ENCODE measurements at regions not wholly inside any gene's neighbourhood (a gene's known extent, or its start where the extent isn't known, plus 50 kb on each side); places are given as distances from the start of the nearest gene placed in this dataset.

GRCh38 chr10:94129393-94130130, 135.8 kb downstream of the PLCE1 start:
- no peak overlapping the region for H3K4me2 ChIP-seq (ENCODE audit: low read length)
- no peaks in the 10 kb centered on the region for H3K27me3 ChIP-seq (ENCODE audit: insufficient read depth, low read length, poor library complexity)
- H3K36me3 ChIP-seq (ENCODE audit: control insufficient read depth, insufficient read depth, low read length): no peaks in the 10 kb centered on the region
- DNase-seq: no peak
- H2AK5ac ChIP-seq (ENCODE audit: low read length): no peak overlapping the region
- no peak overlapping the region for H4K8ac ChIP-seq (ENCODE audit: low read depth, low read length)
- H3K18ac ChIP-seq (ENCODE audit: low read length): no peak overlapping the region
- H3K23ac ChIP-seq (ENCODE audit: low read length): no peak overlapping the region
- H2BK5ac ChIP-seq (ENCODE audit: low read length): no peak overlapping the region
- no CpG with 5 or more reads among the region's 2 CpGs for WGBS (ENCODE audit: extremely low coverage, insufficient coverage, low lambda C conversion rate)
- no peak overlapping the region for H3K56ac ChIP-seq (ENCODE audit: low read length)
- no peaks in the 10 kb centered on the region for H3K79me1 ChIP-seq (ENCODE audit: low read length)
- H4K5ac ChIP-seq (ENCODE audit: low read length): no peak overlapping the region
- H3K9ac ChIP-seq (ENCODE audit: low read length): no peak overlapping the region
- no peak overlapping the region for H3K4me3 ChIP-seq (ENCODE audit: low read length)
- H3K79me2 ChIP-seq (ENCODE audit: control insufficient read depth, insufficient read depth, low read length): no peaks in the 10 kb centered on the region
- H2BK120ac ChIP-seq (ENCODE audit: low read depth, low read length): no peak overlapping the region
- H3K4ac ChIP-seq (ENCODE audit: low read depth, low read length): no peak overlapping the region
- H2BK15ac ChIP-seq (replicated peaks; ENCODE audit: low read depth): no peak overlapping the region
- no peaks in the 10 kb centered on the region for H3K4me1 ChIP-seq (ENCODE audit: control insufficient read depth, low read depth, low read length)
- no peak overlapping the region for H3K27ac ChIP-seq (ENCODE audit: low read depth, low read length)

DNA sequence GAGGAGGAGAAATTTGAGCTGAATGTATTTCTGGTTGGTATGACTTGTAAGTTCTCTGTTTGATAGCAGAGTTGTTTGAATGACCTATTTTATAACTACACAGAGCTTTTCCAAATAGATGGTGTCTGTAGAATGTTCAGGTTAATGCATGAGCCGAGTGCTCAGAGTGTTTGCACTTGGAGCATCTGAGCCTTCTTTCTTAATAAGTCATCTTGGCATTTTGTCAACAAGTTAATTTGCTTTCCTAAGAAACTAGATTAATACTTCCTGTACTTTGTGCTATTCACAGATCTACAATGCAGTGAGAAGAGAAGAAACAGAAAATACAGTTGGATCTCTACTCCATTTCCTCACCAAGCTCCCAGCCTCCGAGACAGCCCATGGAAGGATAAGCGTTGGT, 138.2 kb downstream of the PLCE1 start:
- no peak overlapping the region for H2BK15ac ChIP-seq (replicated peaks; ENCODE audit: low read depth)
- no peaks in the 10 kb centered on the region for H3K79me2 ChIP-seq (ENCODE audit: control insufficient read depth, insufficient read depth, low read length)
- no peak overlapping the region for H2BK120ac ChIP-seq (ENCODE audit: low read depth, low read length)
- no peak overlapping the region for H3K18ac ChIP-seq (ENCODE audit: low read length)
- H3K23ac ChIP-seq (ENCODE audit: low read length): no peak overlapping the region
- no peak overlapping the region for H2BK5ac ChIP-seq (ENCODE audit: low read length)
- H3K4me1 ChIP-seq (ENCODE audit: control insufficient read depth, low read depth, low read length): no peaks in the 10 kb centered on the region
- H3K27me3 ChIP-seq (ENCODE audit: insufficient read depth, low read length, poor library complexity): no peaks in the 10 kb centered on the region
- no peak overlapping the region for H4K8ac ChIP-seq (ENCODE audit: low read depth, low read length)
- H3K56ac ChIP-seq (ENCODE audit: low read length): no peak overlapping the region
- no peak overlapping the region for H3K4me2 ChIP-seq (ENCODE audit: low read length)
- H3K9ac ChIP-seq (ENCODE audit: low read length): no peak overlapping the region
- H3K79me1 ChIP-seq (ENCODE audit: low read length): no peaks in the 10 kb centered on the region
- no peak overlapping the region for H3K4ac ChIP-seq (ENCODE audit: low read depth, low read length)
- no peak overlapping the region for H2AK5ac ChIP-seq (ENCODE audit: low read length)
- no peak overlapping the region for H3K27ac ChIP-seq (ENCODE audit: low read depth, low read length)
- H3K36me3 ChIP-seq (ENCODE audit: control insufficient read depth, insufficient read depth, low read length): no peaks in the 10 kb centered on the region
- no peak for DNase-seq
- H4K5ac ChIP-seq (ENCODE audit: low read length): no peak overlapping the region
- no peak overlapping the region for H3K4me3 ChIP-seq (ENCODE audit: low read length)
- WGBS (ENCODE audit: extremely low coverage, insufficient coverage, low lambda C conversion rate): no CpG with 5 or more reads among the region's 3 CpGs

DNA sequence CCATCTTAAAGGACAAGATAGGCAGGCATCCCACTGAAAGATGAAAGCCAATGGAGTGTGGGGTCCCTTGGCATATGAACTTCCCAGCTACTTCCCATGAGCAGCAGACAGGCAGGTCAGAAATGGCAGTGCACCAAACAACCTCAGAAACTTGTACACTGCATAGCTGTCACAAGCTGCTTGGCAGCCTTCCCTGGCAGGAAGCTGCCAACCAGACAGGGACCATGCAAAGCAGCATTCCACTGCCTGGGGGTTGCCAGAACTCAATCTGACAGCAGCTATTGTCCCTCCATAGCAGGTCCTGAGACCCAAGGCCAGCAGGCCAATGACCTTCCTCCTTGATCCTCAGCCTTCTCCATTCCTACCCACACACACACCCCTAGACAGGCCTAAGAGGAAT, 139.5 kb downstream of the PLCE1 start:
- Histone ChIP-seq H3K36me3 (ENCODE audit: control insufficient read depth, insufficient read depth, low read length) (no peaks in the 10 kb centered on the region), H3K4me3 (ENCODE audit: low read length) (no peak overlapping the region), H3K27ac (ENCODE audit: low read depth, low read length) (no peak overlapping the region), H4K8ac (ENCODE audit: low read depth, low read length) (no peak overlapping the region), H3K4me1 (ENCODE audit: control insufficient read depth, low read depth, low read length) (no peaks in the 10 kb centered on the region), H3K4ac (ENCODE audit: low read depth, low read length) (no peak overlapping the region), H3K56ac (ENCODE audit: low read length) (no peak overlapping the region), H3K18ac (ENCODE audit: low read length) (no peak overlapping the region), H2AK5ac (ENCODE audit: low read length) (no peak overlapping the region), H4K5ac (ENCODE audit: low read length) (no peak overlapping the region), H2BK5ac (ENCODE audit: low read length) (no peak overlapping the region), H3K9ac (ENCODE audit: low read length) (no peak overlapping the region), H3K79me1 (ENCODE audit: low read length) (no peaks in the 10 kb centered on the region), H3K79me2 (ENCODE audit: control insufficient read depth, insufficient read depth, low read length) (no peaks in the 10 kb centered on the region), H3K23ac (ENCODE audit: low read length) (no peak overlapping the region), H2BK120ac (ENCODE audit: low read depth, low read length) (no peak overlapping the region), H2BK15ac (replicated peaks; ENCODE audit: low read depth) (no peak overlapping the region), H3K27me3 (ENCODE audit: insufficient read depth, low read length, poor library complexity) (no peaks in the 10 kb centered on the region), H3K4me2 (ENCODE audit: low read length) (no peak overlapping the region)
- DNase-seq: no peak

DNA sequence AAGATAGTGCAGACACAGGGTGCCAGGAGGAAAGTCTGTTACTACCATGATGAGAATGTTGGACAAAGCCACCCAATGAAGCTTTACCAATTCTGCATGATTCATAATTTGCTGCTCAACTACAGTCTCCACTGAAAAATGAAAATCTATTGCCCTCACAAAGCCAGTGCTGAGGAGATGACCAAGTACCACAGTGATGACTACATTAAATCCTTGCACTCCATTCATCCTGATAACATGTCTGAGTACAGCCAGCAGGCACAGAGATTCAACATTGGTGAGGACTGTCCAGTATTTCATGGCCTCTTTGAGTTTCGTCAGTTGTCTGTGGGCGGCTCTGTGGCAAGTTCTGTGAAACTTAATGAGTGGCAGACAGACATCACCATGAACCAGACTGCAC, 144.0 kb downstream of the PLCE1 start:
- Histone ChIP-seq H3K36me3 (ENCODE audit: control insufficient read depth, insufficient read depth, low read length) (no peaks in the 10 kb centered on the region), H3K4ac (ENCODE audit: low read depth, low read length) (no peak overlapping the region), H4K5ac (ENCODE audit: low read length) (no peak overlapping the region), H3K79me2 (ENCODE audit: control insufficient read depth, insufficient read depth, low read length) (no peaks in the 10 kb centered on the region), H3K23ac (ENCODE audit: low read length) (no peak overlapping the region), H3K4me2 (ENCODE audit: low read length) (no peak overlapping the region), H3K9ac (ENCODE audit: low read length) (no peak overlapping the region), H3K4me1 (ENCODE audit: control insufficient read depth, low read depth, low read length) (no peaks in the 10 kb centered on the region), H2BK5ac (ENCODE audit: low read length) (no peak overlapping the region), H3K79me1 (ENCODE audit: low read length) (no peaks in the 10 kb centered on the region), H3K27me3 (ENCODE audit: insufficient read depth, low read length, poor library complexity) (no peaks in the 10 kb centered on the region), H3K18ac (ENCODE audit: low read length) (no peak overlapping the region), H3K4me3 (ENCODE audit: low read length) (no peak overlapping the region), H3K56ac (ENCODE audit: low read length) (no peak overlapping the region), H4K8ac (ENCODE audit: low read depth, low read length) (no peak overlapping the region), H2BK15ac (replicated peaks; ENCODE audit: low read depth) (no peak overlapping the region), H2AK5ac (ENCODE audit: low read length) (no peak overlapping the region), H3K27ac (ENCODE audit: low read depth, low read length) (no peak overlapping the region), H2BK120ac (ENCODE audit: low read depth, low read length) (no peak overlapping the region)
- no peak for DNase-seq
- no CpG with 5 or more reads among the region's 2 CpGs for WGBS (ENCODE audit: extremely low coverage, insufficient coverage, low lambda C conversion rate)

DNA sequence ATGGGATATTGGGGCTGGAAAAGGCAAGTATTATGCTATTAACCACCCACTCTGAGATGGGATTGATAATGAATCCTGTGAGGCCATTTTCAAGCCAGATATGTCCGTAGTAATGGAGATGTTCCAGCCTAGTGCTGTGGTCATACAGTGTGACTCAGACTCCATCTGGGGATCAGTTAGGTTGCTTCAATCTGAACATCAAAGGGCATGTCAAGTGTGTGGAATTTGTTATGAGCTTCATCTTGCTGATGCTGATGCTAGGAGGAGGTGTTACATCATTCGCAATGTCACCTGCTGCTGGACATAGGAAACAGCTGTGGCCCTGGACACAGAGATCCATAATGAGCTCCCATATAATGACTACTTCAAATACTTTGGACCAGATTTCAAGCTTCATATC, 144.7 kb downstream of the PLCE1 start:
- H3K23ac ChIP-seq (ENCODE audit: low read length): no peak overlapping the region
- no peak overlapping the region for H3K56ac ChIP-seq (ENCODE audit: low read length)
- H3K4me2 ChIP-seq (ENCODE audit: low read length): no peak overlapping the region
- H3K4me3 ChIP-seq (ENCODE audit: low read length): no peak overlapping the region
- no peaks in the 10 kb centered on the region for H3K79me1 ChIP-seq (ENCODE audit: low read length)
- no peak overlapping the region for H2BK5ac ChIP-seq (ENCODE audit: low read length)
- H3K79me2 ChIP-seq (ENCODE audit: control insufficient read depth, insufficient read depth, low read length): no peaks in the 10 kb centered on the region
- no peaks in the 10 kb centered on the region for H3K4me1 ChIP-seq (ENCODE audit: control insufficient read depth, low read depth, low read length)
- no peak overlapping the region for H3K18ac ChIP-seq (ENCODE audit: low read length)
- no peak overlapping the region for H2BK15ac ChIP-seq (replicated peaks; ENCODE audit: low read depth)
- no peak for DNase-seq
- H3K36me3 ChIP-seq (ENCODE audit: control insufficient read depth, insufficient read depth, low read length): no peaks in the 10 kb centered on the region
- no peak overlapping the region for H4K5ac ChIP-seq (ENCODE audit: low read length)
- WGBS (ENCODE audit: extremely low coverage, insufficient coverage, low lambda C conversion rate): no CpG with 5 or more reads among the region's 2 CpGs
- no peaks in the 10 kb centered on the region for H3K27me3 ChIP-seq (ENCODE audit: insufficient read depth, low read length, poor library complexity)
- no peak overlapping the region for H3K4ac ChIP-seq (ENCODE audit: low read depth, low read length)
- H3K9ac ChIP-seq (ENCODE audit: low read length): no peak overlapping the region
- no peak overlapping the region for H2BK120ac ChIP-seq (ENCODE audit: low read depth, low read length)
- H3K27ac ChIP-seq (ENCODE audit: low read depth, low read length): no peak overlapping the region
- H4K8ac ChIP-seq (ENCODE audit: low read depth, low read length): no peak overlapping the region
- H2AK5ac ChIP-seq (ENCODE audit: low read length): no peak overlapping the region

- H3K79me1 ChIP-seq (ENCODE audit: low read length): no peaks in the 10 kb centered on the region
- H3K18ac ChIP-seq (ENCODE audit: low read length): no peak overlapping the region
- no peak for DNase-seq
- no peaks in the 10 kb centered on the region for H3K79me2 ChIP-seq (ENCODE audit: control insufficient read depth, insufficient read depth, low read length)
- H3K4me3 ChIP-seq (ENCODE audit: low read length): no peak overlapping the region
- no peak overlapping the region for H3K4ac ChIP-seq (ENCODE audit: low read depth, low read length)
- H4K5ac ChIP-seq (ENCODE audit: low read length): no peak overlapping the region
- H3K9ac ChIP-seq (ENCODE audit: low read length): no peak overlapping the region
- H3K27ac ChIP-seq (ENCODE audit: low read depth, low read length): no peak overlapping the region
- no peak overlapping the region for H2BK15ac ChIP-seq (replicated peaks; ENCODE audit: low read depth)
- H2BK5ac ChIP-seq (ENCODE audit: low read length): no peak overlapping the region
- H3K4me2 ChIP-seq (ENCODE audit: low read length): no peak overlapping the region
- no peak overlapping the region for H3K56ac ChIP-seq (ENCODE audit: low read length)
- H2BK120ac ChIP-seq (ENCODE audit: low read depth, low read length): no peak overlapping the region
- H3K36me3 ChIP-seq (ENCODE audit: control insufficient read depth, insufficient read depth, low read length): no peaks in the 10 kb centered on the region
- H2AK5ac ChIP-seq (ENCODE audit: low read length): no peak overlapping the region
- no peaks in the 10 kb centered on the region for H3K27me3 ChIP-seq (ENCODE audit: insufficient read depth, low read length, poor library complexity)
- H3K4me1 ChIP-seq (ENCODE audit: control insufficient read depth, low read depth, low read length): no peaks in the 10 kb centered on the region
- no peak overlapping the region for H3K23ac ChIP-seq (ENCODE audit: low read length)
- H4K8ac ChIP-seq (ENCODE audit: low read depth, low read length): no peak overlapping the region
Measured at GRCh38 chr10:94143261-94143660, 149.5 kb downstream of the PLCE1 start.
